Lower lobe of right lung (tissue), 2 donors: ENCODE measurements at regions not wholly inside any gene's neighbourhood (a gene's known extent, or its start where the extent isn't known, plus 50 kb on each side); places are given as distances from the start of the nearest gene placed in this dataset.

ENCODE experiments used
- ATAC-seq, 2 donors: fragments of 200-7000 bp; cut with Tn5 transposase; one replicate each; pipeline ENCODE4 v1.9.1; 2020 to 2022; ENCODE audit warnings: mild to moderate bottlenecking in 2 of 2, moderate library complexity in 2 of 2
- DNase-seq: peaks from one replicate; pipeline ENCODE4 v3.0.0-alpha.2; 2020
- H3K27ac ChIP-seq: fragments of 200-600 bp; one replicate; pipeline ENCODE4 v1.8.0; 2022
- H3K27me3 ChIP-seq: fragments of 200-600 bp; one replicate; pipeline ENCODE4 v1.8.0; 2022; ENCODE audit warnings: low read depth
- H3K36me3 ChIP-seq: fragments of 200-600 bp; one replicate; pipeline ENCODE4 v1.8.0; 2022; ENCODE audit warnings: mild to moderate bottlenecking
- H3K4me1 ChIP-seq: fragments of 200-600 bp; one replicate; pipeline ENCODE4 v1.8.0; 2022
- H3K4me3 ChIP-seq: fragments of 200-600 bp; one replicate; pipeline ENCODE4 v1.8.0; 2022; ENCODE audit warnings: mild to moderate bottlenecking
- H3K9me3 ChIP-seq: fragments of 200-600 bp; one replicate; pipeline ENCODE4 v1.8.0; 2022
- CTCF ChIP-seq: fragments of 200-600 bp; IDR thresholded peaks from one replicate; pipeline ENCODE4 v1.8.0; 2022; ENCODE audit warnings: antibody characterized with exemption, mild to moderate bottlenecking
- intact Hi-C: fragments of 100-400 bp; cut with DNase I; formaldehyde crosslinking; loops from one replicate; pipeline ENCODE4 v1.11.0; 2022
- donor health status: DM: no; HTN: yes; CAD: no; lungs with severe emphysema.

GRCh38 chr3:69547461-69547880, 161.6 kb upstream of the FRMD4B start:
- Histone ChIP-seq H3K27me3 (peaks cover 5% of the 10 kb centered on the region), H3K9me3 (no peaks in the 10 kb centered on the region), H3K36me3 (no peaks in the 10 kb centered on the region), H3K27ac (no peak overlapping the region), H3K4me1 (peaks cover 15% of the 10 kb centered on the region), H3K4me3 (no peak overlapping the region)
- TF ChIP-seq CTCF, result no peak
- DNase-seq, result no peak
- ATAC-seq, result peak in 1 of 2 donors; percentile 39
- intact Hi-C loops, result no loop called here

GRCh38 chr3:69542805-69543429, 157.0 kb upstream of the FRMD4B start:
- DNase-seq (no peak), ATAC-seq (no peak)
- H3K36me3 ChIP-seq, result no peaks in the 10 kb centered on the region
- peaks cover 22% of the 10 kb centered on the region for H3K4me1 ChIP-seq
- H3K27me3 ChIP-seq, result peaks cover 20% of the 10 kb centered on the region
- H3K4me3 ChIP-seq, result peak overlapping the region; percentile 65
- H3K27ac ChIP-seq, result peak overlapping the region; percentile 82
- no peak for TF ChIP-seq CTCF
- H3K9me3 ChIP-seq, result no peaks in the 10 kb centered on the region
- intact Hi-C loops, result no loop called here

- Histone ChIP-seq H3K27ac (peak overlapping the region; percentile 82), H3K9me3 (no peaks in the 10 kb centered on the region), H3K36me3 (no peaks in the 10 kb centered on the region), H3K4me1 (peaks cover 17% of the 10 kb centered on the region), H3K4me3 (peak overlapping the region; percentile 65), H3K27me3 (peaks cover 20% of the 10 kb centered on the region)
- intact Hi-C loops, result no loop called here
- TF ChIP-seq CTCF, result no peak
- ATAC-seq (peak; percentile 63 to 70), DNase-seq (peak; percentile 63)
These were observed 156.4 kb upstream of the FRMD4B start for GRCh38 chr3:69542089-69542804.

- peak; percentile 67 for DNase-seq
- Histone ChIP-seq H3K36me3 (no peaks in the 10 kb centered on the region), H3K27me3 (peaks cover 20% of the 10 kb centered on the region), H3K4me3 (peak overlapping the region; percentile 65), H3K9me3 (no peaks in the 10 kb centered on the region), H3K4me1 (peaks cover 17% of the 10 kb centered on the region), H3K27ac (peak overlapping the region; percentile 82)
- no peak for TF ChIP-seq CTCF
- intact Hi-C loops, result no loop called here
- peak; percentile 33 to 44 for ATAC-seq
These were observed 155.8 kb upstream of the FRMD4B start for GRCh38 chr3:69541711-69542088.

- DNase-seq (no peak), ATAC-seq (peak; percentile 49 to 69)
- H3K36me3 ChIP-seq, result no peaks in the 10 kb centered on the region
- intact Hi-C loops, result no loop called here
- H3K27me3 ChIP-seq, result peaks cover 20% of the 10 kb centered on the region
- H3K4me1 ChIP-seq, result peaks cover 17% of the 10 kb centered on the region
- no peaks in the 10 kb centered on the region for H3K9me3 ChIP-seq
- TF ChIP-seq CTCF, result no peak
- H3K4me3 ChIP-seq, result peak overlapping the region; percentile 65
- peak overlapping the region; percentile 82 for H3K27ac ChIP-seq
These were observed 155.1 kb upstream of the FRMD4B start for GRCh38 chr3:69540706-69541581.
